ENCODE measurements at regions not wholly inside any gene's neighbourhood (a gene's known extent, or its start where the extent isn't known, plus 50 kb on each side); places are given as distances from the start of the nearest gene placed in this dataset.

DNA sequence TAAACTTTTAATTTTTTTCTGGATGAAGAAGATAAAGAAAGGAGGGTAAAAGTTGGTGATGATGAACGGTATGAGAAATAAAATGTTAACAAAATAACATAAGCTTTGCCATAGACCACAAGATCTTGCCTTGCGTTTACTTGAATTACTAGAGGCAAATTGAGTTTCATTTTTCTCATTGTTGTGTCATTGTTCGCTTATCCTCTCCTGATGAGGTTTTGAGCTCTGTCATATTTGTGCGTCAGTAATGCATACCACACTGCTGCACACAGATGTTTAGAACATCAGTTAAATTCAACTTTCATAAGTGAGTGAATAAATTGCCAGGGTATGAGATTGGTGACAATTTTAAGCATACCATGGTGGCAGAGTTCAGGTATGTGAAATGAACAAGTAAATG is 843.6 kb downstream of the SUCLG1 start:
- DNase-seq = no peak
- H3K27me3 Mint-ChIP-seq = no peaks in the 10 kb centered on the region
- no peak for ATAC-seq
- H3K4me1 Mint-ChIP-seq (ENCODE audit: low read depth) = no peaks in the 10 kb centered on the region
- intact Hi-C loops (cut with micrococcal nuclease) = no loop called here
- TF ChIP-seq, protein P1, sequence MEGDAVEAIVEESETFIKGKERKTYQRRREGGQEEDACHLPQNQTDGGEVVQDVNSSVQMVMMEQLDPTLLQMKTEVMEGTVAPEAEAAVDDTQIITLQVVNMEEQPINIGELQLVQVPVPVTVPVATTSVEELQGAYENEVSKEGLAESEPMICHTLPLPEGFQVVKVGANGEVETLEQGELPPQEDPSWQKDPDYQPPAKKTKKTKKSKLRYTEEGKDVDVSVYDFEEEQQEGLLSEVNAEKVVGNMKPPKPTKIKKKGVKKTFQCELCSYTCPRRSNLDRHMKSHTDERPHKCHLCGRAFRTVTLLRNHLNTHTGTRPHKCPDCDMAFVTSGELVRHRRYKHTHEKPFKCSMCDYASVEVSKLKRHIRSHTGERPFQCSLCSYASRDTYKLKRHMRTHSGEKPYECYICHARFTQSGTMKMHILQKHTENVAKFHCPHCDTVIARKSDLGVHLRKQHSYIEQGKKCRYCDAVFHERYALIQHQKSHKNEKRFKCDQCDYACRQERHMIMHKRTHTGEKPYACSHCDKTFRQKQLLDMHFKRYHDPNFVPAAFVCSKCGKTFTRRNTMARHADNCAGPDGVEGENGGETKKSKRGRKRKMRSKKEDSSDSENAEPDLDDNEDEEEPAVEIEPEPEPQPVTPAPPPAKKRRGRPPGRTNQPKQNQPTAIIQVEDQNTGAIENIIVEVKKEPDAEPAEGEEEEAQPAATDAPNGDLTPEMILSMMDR (IDR thresholded peaks at IDR 0.05) = no peak
- ChIA-PET POLR2A (no interaction called here), CTCF (no interaction called here)
- peaks cover 4% of the 10 kb centered on the region for H3K9me3 Mint-ChIP-seq
- H3K4me3 Mint-ChIP-seq = no peak overlapping the region
- no peak overlapping the region for H3K27ac Mint-ChIP-seq
- no peaks in the 10 kb centered on the region for H3K36me3 Mint-ChIP-seq (ENCODE audit: low read depth)

DNA sequence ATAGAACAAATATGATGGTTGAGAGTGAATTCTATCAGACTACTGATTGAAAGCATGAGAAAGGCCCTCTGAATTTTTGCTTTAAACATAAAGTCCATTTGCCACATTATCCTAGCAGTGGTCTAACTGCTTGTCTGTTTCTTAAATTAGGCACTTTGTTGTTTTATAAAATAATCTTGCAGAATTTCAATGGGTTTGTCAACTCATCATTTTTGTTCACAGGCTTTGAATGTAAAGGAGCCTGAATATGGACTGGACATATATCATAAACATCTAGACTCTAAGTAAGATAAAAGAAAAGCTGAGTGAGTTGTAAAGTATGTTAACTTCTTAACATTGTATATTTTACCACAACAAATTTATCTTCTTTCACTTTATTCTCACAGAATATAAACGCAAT is 845.9 kb downstream of the SUCLG1 start:
- H3K36me3 Mint-ChIP-seq (ENCODE audit: low read depth) = no peaks in the 10 kb centered on the region
- CTCF ChIA-PET = no interaction called here
- no peak overlapping the region for H3K27ac Mint-ChIP-seq
- no peaks in the 10 kb centered on the region for H3K4me1 Mint-ChIP-seq (ENCODE audit: low read depth)
- H3K4me3 Mint-ChIP-seq = no peak overlapping the region
- POLR2A ChIA-PET = no interaction called here
- no peak for ATAC-seq
- TF ChIP-seq, protein P1 (IDR thresholded peaks at IDR 0.05) = no peak
- peaks cover 6% of the 10 kb centered on the region for H3K9me3 Mint-ChIP-seq
- no peak for DNase-seq
- no peaks in the 10 kb centered on the region for H3K27me3 Mint-ChIP-seq
- intact Hi-C loops (cut with micrococcal nuclease) = no loop called here

DNA sequence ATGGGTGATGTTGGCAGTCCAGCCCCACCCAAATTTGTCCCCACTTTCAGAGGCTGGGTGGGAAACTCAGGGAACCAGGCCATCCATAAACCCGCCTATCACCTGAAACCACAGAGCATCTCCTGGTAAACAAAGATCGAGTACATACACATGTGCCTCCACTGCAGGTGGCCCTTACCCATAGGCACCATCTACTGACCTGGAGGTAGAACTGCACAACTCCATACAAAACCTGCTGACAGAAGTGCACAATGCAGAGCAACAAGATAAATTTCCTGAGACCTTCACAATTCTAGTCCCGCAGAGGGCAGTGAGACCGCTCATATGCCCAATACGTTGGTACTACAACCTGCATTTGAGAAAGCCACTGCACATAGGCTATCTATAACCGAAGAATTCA is 856.3 kb downstream of the SUCLG1 start:
- Mint-ChIP-seq H3K9me3 (peaks cover 12% of the 10 kb centered on the region), H3K27ac (no peak overlapping the region), H3K36me3 (ENCODE audit: low read depth) (no peaks in the 10 kb centered on the region), H3K4me1 (ENCODE audit: low read depth) (no peaks in the 10 kb centered on the region), H3K27me3 (no peaks in the 10 kb centered on the region), H3K4me3 (no peak overlapping the region)
- ChIA-PET CTCF (no interaction called here), POLR2A (no interaction called here)
- TF ChIP-seq, protein P1 (IDR thresholded peaks at IDR 0.05) = no peak
- ATAC-seq (no peak), DNase-seq (no peak)
- intact Hi-C loops (cut with micrococcal nuclease) = no loop called here

DNA sequence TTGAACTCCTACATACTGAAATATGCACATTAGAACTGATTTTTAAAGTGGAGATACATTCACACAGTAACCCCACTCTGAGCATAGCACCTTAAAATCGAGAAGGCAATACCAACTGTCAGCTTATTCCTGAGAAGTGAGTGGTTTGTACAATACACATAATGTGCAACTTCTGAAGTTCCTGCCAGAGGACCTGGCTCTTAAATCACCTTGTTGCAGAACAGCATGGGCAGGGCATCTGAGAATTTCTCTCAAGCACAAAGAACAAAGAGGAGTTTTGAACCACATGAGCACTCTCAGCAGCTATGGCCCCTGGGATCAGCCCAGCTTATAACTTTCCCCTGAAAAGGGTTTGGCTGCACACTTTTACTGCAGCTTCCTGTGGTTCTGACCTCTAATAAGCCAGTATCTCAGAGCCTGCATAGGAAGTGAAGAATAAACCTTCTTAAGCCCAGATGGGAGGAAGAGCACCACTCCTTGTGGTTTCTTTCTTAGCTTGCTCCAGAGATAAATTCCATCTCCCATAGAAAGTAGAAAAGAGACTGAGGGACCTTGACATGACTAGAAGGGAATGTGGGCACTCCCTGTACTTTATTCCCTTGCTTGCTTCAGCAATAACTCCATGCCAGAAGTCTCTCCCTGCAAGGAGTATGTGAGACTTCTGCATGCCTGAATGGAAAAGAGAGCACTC is 862.3 kb downstream of the SUCLG1 start:
- Mint-ChIP-seq H3K4me1 (ENCODE audit: low read depth) (no peaks in the 10 kb centered on the region), H3K9me3 (peaks cover 8% of the 10 kb centered on the region), H3K36me3 (ENCODE audit: low read depth) (no peaks in the 10 kb centered on the region), H3K27me3 (no peaks in the 10 kb centered on the region), H3K27ac (no peak overlapping the region), H3K4me3 (no peak overlapping the region)
- DNase-seq = no peak
- no peak for ATAC-seq
- CTCF ChIA-PET = no interaction called here
- TF ChIP-seq, protein P1 (IDR thresholded peaks at IDR 0.05) = no peak
- intact Hi-C loops (cut with micrococcal nuclease) = no loop called here
- POLR2A ChIA-PET = no interaction called here

DNA sequence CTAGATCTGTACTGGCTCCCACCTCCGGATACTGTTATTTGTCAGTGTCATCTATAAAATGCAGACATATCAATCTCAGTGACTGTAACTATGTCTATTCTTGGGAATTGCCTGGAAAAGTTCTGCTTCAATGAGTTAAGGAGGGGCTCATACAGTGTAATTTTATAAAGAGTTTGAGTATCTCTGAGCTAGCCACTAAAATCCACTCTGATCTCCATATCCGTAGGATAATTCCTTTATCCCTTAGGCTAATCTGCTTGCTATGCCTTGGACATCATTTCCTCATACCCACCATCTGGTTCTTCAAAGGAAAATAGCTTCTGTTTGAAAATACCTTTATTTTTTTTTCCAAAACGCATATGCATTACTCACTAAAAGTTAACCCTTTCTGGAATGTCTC is 863.2 kb downstream of the SUCLG1 start:
- Mint-ChIP-seq H3K9me3 (peaks cover 8% of the 10 kb centered on the region), H3K27me3 (no peaks in the 10 kb centered on the region), H3K27ac (no peak overlapping the region), H3K4me3 (no peak overlapping the region), H3K36me3 (ENCODE audit: low read depth) (no peaks in the 10 kb centered on the region), H3K4me1 (ENCODE audit: low read depth) (no peaks in the 10 kb centered on the region)
- TF ChIP-seq, protein P1 (IDR thresholded peaks at IDR 0.05) = no peak
- ATAC-seq (no peak), DNase-seq (no peak)
- intact Hi-C loops (cut with micrococcal nuclease) = no loop called here
- POLR2A ChIA-PET = no interaction called here
- CTCF ChIA-PET = no interaction called here

Measured in activated CD8-positive, alpha-beta T cell treated with anti-CD3 and anti-CD28 coated beads for 36 hours (primary cell).